ENCODE measurements at regions not wholly inside any gene's neighbourhood (a gene's known extent, or its start where the extent isn't known, plus 50 kb on each side); places are given as distances from the start of the nearest gene placed in this dataset.

DNA sequence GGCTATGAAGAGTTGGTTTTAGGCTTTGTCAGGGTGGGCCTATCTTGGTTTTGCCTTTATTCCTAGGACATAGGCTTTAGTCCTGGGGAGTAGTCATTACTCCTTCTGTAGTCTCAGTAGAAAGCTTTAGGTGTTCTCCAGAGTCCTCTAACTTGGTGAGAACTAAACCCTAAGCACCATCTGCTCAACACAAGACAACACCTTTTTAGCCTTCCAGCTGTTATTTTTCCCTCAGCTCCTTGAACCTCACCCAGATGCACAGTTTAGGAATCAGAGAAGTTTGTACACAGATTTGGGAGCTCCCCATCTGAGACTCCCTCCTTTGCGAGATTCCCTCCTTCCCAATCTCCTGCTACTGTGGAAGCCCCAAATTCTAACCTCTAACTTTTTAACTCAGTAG is 141.3 kb downstream of the QRSL1 start:
- H2AFZ ChIP-seq, result no peak overlapping the region
- no peak for DNase-seq (ENCODE audit: low spot score)
- H3K4me2 ChIP-seq, result no peak overlapping the region
- no peak overlapping the region for H3K4me3 ChIP-seq
- WGBS (ENCODE audit: low lambda C conversion rate, missing lambda C conversion rate), result 89% methylated on average over 1 of the region's 1 CpG
- H4K20me1 ChIP-seq (ENCODE audit: insufficient read depth, poor library complexity, severe bottlenecking), result no peaks in the 10 kb centered on the region
- no peaks in the 10 kb centered on the region for H3K36me3 ChIP-seq (replicated peaks; ENCODE audit: insufficient read depth, low read depth)
- no peak for TF ChIP-seq EZH2 (IDR thresholded peaks at IDR 0.05; ENCODE audit: borderline replicate concordance)
- TF ChIP-seq, protein P1, sequence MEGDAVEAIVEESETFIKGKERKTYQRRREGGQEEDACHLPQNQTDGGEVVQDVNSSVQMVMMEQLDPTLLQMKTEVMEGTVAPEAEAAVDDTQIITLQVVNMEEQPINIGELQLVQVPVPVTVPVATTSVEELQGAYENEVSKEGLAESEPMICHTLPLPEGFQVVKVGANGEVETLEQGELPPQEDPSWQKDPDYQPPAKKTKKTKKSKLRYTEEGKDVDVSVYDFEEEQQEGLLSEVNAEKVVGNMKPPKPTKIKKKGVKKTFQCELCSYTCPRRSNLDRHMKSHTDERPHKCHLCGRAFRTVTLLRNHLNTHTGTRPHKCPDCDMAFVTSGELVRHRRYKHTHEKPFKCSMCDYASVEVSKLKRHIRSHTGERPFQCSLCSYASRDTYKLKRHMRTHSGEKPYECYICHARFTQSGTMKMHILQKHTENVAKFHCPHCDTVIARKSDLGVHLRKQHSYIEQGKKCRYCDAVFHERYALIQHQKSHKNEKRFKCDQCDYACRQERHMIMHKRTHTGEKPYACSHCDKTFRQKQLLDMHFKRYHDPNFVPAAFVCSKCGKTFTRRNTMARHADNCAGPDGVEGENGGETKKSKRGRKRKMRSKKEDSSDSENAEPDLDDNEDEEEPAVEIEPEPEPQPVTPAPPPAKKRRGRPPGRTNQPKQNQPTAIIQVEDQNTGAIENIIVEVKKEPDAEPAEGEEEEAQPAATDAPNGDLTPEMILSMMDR (IDR thresholded peaks at IDR 0.05; ENCODE audit: poor library complexity), result no peak
- TF ChIP-seq EZH2phosphoT487 (IDR thresholded peaks at IDR 0.05; ENCODE audit: low read depth, severe bottlenecking, unreplicated experiment), result no peak
- H3K79me2 ChIP-seq, result no peaks in the 10 kb centered on the region
- no peak overlapping the region for H3K27ac ChIP-seq
- H3K27me3 ChIP-seq, result no peaks in the 10 kb centered on the region
- H3K4me1 ChIP-seq (ENCODE audit: insufficient read depth), result peaks cover 20% of the 10 kb centered on the region
- no peaks in the 10 kb centered on the region for H3K9me3 ChIP-seq (ENCODE audit: low read depth)
- no peaks in the 10 kb centered on the region for H3K9me2 ChIP-seq (replicated peaks; ENCODE audit: insufficient read depth)

DNA sequence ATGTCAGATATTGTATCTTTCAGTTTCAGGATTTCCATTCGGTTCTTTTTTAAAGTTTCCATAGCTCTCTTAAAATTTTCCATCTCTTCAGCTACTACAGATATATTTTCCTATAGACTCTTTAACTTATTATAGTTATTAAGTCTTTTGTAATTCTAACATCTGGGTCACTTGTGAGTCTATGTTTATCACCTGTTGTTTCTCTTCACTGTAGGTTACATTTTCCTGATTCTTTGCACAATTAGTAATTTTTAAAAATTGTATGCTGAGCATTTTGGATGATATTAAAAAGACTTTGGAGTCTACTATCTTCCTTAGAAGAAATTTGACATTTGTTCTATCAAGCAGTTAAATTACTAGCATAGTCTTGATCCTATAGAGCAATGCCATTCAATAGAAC is 140.7 kb downstream of the QRSL1 start:
- no peak for DNase-seq (ENCODE audit: low spot score)
- Histone ChIP-seq H4K20me1 (ENCODE audit: insufficient read depth, poor library complexity, severe bottlenecking) (no peaks in the 10 kb centered on the region), H3K4me1 (ENCODE audit: insufficient read depth) (peaks cover 20% of the 10 kb centered on the region), H3K4me2 (no peak overlapping the region), H2AFZ (no peak overlapping the region), H3K4me3 (no peak overlapping the region), H3K27me3 (no peaks in the 10 kb centered on the region), H3K36me3 (replicated peaks; ENCODE audit: insufficient read depth, low read depth) (no peaks in the 10 kb centered on the region), H3K9me2 (replicated peaks; ENCODE audit: insufficient read depth) (no peaks in the 10 kb centered on the region), H3K79me2 (no peaks in the 10 kb centered on the region), H3K9me3 (ENCODE audit: low read depth) (no peaks in the 10 kb centered on the region), H3K27ac (no peak overlapping the region)
- no peak for TF ChIP-seq EZH2 (IDR thresholded peaks at IDR 0.05; ENCODE audit: borderline replicate concordance)
- TF ChIP-seq EZH2phosphoT487 (IDR thresholded peaks at IDR 0.05; ENCODE audit: low read depth, severe bottlenecking, unreplicated experiment), result no peak
- 96% methylated on average over 1 of the region's 1 CpG for WGBS (ENCODE audit: low lambda C conversion rate, missing lambda C conversion rate)

DNA sequence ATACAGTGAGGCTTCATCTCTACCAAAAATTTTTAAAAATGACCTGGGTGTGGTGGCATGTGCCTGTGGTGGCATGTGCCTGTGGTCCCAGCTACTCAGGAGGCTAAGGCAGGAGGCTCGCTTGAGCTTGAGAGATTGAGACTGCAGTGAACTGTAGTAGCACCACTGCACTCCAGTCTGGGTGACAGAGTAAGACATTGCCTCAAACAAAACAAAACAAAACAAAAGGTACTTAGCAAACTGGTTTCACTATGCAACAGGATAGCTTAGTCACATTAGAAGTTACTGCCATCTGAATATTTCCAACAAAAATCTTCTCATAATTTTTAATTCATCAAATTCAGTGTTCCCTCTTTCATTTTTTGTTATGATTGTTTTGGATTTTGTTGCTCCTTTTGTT is 137.9 kb downstream of the QRSL1 start:
- no peaks in the 10 kb centered on the region for H3K27me3 ChIP-seq
- H2AFZ ChIP-seq, result no peak overlapping the region
- H4K20me1 ChIP-seq (ENCODE audit: insufficient read depth, poor library complexity, severe bottlenecking), result no peaks in the 10 kb centered on the region
- 100% methylated on average over 1 of the region's 1 CpG for WGBS (ENCODE audit: low lambda C conversion rate, missing lambda C conversion rate)
- no peak for TF ChIP-seq EZH2phosphoT487 (IDR thresholded peaks at IDR 0.05; ENCODE audit: low read depth, severe bottlenecking, unreplicated experiment)
- no peak for TF ChIP-seq EZH2 (IDR thresholded peaks at IDR 0.05; ENCODE audit: borderline replicate concordance)
- TF ChIP-seq, protein P1 (IDR thresholded peaks at IDR 0.05; ENCODE audit: poor library complexity), result no peak
- no peaks in the 10 kb centered on the region for H3K4me1 ChIP-seq (ENCODE audit: insufficient read depth)
- no peak overlapping the region for H3K4me3 ChIP-seq
- no peak overlapping the region for H3K27ac ChIP-seq
- no peak overlapping the region for H3K4me2 ChIP-seq
- H3K79me2 ChIP-seq, result no peaks in the 10 kb centered on the region
- no peaks in the 10 kb centered on the region for H3K36me3 ChIP-seq (replicated peaks; ENCODE audit: insufficient read depth, low read depth)
- no peaks in the 10 kb centered on the region for H3K9me3 ChIP-seq (ENCODE audit: low read depth)
- H3K9me2 ChIP-seq (replicated peaks; ENCODE audit: insufficient read depth), result no peaks in the 10 kb centered on the region
- no peak for DNase-seq (ENCODE audit: low spot score)

DNA sequence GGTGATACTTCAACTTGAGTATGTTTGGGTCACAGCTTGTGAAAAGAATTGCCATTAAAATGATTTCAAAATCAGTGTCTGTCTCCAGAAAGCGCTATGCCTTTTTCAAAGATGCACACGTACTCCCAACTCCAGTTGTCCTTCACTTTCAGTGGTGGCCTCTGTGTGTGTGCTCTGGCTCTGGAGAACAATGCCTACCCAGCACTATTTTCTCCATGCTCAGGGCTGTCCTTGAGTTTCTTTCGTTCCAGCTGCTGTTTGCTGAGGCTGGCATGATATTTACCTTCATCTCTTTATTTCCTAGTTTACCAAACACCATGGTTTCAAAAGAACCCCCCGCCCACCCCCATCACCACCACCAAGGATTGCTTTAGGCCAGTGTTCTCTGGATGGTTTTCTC is 136.8 kb downstream of the QRSL1 start:
- H2AFZ ChIP-seq, result no peak overlapping the region
- H3K9me3 ChIP-seq (ENCODE audit: low read depth), result no peaks in the 10 kb centered on the region
- no peaks in the 10 kb centered on the region for H4K20me1 ChIP-seq (ENCODE audit: insufficient read depth, poor library complexity, severe bottlenecking)
- H3K36me3 ChIP-seq (replicated peaks; ENCODE audit: insufficient read depth, low read depth), result no peaks in the 10 kb centered on the region
- H3K9me2 ChIP-seq (replicated peaks; ENCODE audit: insufficient read depth), result no peaks in the 10 kb centered on the region
- H3K4me3 ChIP-seq, result no peak overlapping the region
- no peaks in the 10 kb centered on the region for H3K79me2 ChIP-seq
- 86% methylated on average over 3 of the region's 4 CpGs for WGBS (ENCODE audit: low lambda C conversion rate, missing lambda C conversion rate)
- no peak overlapping the region for H3K27ac ChIP-seq
- H3K27me3 ChIP-seq, result no peaks in the 10 kb centered on the region
- no peak for DNase-seq (ENCODE audit: low spot score)
- no peak overlapping the region for H3K4me2 ChIP-seq
- TF ChIP-seq EZH2phosphoT487 (IDR thresholded peaks at IDR 0.05; ENCODE audit: low read depth, severe bottlenecking, unreplicated experiment), result no peak
- TF ChIP-seq, protein P1 (IDR thresholded peaks at IDR 0.05; ENCODE audit: poor library complexity), result no peak
- TF ChIP-seq EZH2 (IDR thresholded peaks at IDR 0.05; ENCODE audit: borderline replicate concordance), result no peak
- no peaks in the 10 kb centered on the region for H3K4me1 ChIP-seq (ENCODE audit: insufficient read depth)
